CD4-positive, alpha-beta T cell treated with Interleukin-6 for 4 hours (primary cell): ENCODE measurements at regions not wholly inside any gene's neighbourhood (a gene's known extent, or its start where the extent isn't known, plus 50 kb on each side); places are given as distances from the start of the nearest gene placed in this dataset.
"Not testable (repeated sequence)": the region's sequence is repeated elsewhere in the genome, so short reads cannot be mapped to it uniquely, and the experiment has no call there.

Experiments used
- DNase-seq: peaks from one replicate; pipeline ENCODE4 v3.0.0-alpha.2; 2020; ENCODE audit warnings: mixed read lengths

DNA sequence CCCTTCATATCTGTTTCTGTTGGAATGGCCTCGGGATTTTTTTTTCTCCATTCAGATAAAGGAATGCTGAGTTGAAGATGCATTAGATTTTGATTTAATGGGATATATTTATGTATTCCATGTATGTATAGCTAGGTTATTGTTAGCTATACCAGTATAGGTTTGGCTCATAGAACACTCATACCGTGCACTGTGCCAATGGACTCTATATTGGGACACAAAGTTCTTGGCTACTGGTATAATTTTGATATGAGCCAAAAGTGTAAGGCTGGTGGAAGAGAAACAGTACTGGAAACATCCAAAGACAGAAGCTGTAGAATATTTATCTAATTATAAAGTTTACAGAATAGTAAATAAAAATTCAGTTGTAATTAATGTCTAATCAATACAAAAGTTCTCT, 1912.1 kb downstream of the STIM2 start:
- DNase-seq, result no peak

DNA sequence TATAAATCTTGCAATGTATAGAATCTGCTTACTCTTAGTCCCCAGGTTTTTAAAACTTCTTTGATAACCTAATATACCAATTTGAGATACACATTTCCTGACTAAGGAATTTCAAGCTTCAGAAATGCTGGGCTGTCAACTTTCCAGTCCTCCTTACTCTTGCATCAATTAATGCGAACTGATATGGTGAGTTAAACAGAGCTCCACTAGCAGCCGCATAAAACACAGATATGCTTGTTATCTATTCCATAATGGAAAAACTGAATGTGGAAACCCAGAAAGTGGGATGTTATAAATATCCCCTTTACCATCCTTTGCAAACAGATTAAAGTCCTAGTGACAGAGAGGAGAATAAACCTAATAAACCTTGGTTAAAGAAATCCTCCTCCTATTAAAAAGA, 1913.7 kb downstream of the STIM2 start:
- DNase-seq, result no peak

DNA sequence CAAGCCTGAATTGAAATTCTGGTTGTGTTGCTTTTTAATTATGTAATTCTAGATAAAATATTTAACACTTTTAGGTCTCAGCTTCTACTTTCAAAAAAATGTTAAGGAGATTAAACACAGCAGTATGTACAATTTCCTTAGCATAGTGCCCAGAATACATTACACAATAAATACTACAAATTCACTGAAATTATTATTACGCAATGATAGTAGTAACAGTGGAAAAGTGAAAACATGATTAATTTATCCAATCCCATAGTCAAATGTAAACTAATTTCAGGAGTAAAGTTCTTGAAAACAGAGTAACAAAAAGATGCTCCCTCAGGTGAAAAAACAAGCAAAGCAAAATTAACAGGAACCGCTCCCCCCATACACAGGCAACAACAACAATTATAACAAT, 1915.4 kb downstream of the STIM2 start:
- no peak for DNase-seq

DNA sequence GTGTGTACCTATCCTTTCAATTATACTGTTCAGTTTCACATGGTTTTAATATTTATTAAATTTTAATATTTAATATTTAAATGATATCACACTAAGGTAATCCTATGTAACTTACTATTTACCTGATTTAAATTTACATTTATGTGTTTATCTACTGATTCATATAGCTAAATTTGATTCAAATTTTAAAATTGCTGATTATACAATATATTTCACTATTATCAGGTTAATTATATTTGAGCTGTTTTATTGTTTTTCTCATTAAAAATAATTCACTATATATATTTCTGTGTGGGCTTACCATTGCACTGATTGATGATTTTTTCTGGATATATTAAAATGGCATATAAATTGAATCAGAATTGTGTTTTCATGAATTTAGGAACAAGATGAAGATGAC, 1923.5 kb downstream of the STIM2 start:
- no peak for DNase-seq

DNA sequence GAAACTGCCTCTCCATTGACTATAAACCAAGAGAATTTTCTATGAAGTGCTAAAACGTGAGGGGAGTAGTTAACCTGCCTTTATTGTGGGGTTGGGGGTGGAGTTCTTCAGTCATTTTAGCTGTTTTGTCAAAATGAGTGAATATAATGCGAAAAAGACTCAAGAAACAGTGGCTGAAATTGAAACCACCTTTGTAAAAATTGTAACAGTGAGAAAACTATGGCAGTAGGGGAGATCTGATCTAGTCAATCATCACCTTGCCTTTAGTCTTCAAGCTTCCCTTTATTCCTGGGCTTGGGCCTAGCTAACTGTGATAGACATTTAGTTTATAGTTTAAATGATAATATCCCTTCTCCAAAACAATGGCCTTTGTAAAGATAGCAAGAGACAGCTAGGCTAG, 1927.3 kb downstream of the STIM2 start:
- DNase-seq, result no peak

DNA sequence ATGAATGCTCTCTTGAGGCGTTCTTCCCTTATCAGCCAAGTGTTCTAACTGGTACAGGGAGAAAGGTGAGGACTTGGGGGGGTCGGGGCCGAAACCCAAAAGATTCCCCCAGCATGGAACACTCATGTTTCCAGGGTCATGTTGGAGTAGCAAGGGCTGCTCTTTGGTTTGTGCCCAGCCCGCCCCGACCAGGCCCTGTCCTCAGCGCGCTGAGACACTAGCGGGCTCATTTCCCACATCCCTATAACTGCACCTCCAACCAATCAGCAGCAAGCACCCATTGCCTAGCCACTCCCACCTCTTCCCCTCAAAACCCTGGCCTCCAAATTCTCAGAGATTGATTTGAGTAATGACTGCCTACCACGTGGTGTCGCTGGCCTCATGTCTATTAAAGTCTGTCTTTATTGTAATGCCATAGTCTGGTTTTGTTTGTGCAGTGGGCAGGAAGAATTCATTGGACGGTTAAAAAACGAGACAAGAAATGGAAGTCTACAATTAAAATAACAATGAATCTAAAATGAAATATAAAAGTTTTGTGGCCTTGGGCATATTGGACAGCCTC, 1928.4 kb downstream of the STIM2 start:
- no peak for DNase-seq

DNA sequence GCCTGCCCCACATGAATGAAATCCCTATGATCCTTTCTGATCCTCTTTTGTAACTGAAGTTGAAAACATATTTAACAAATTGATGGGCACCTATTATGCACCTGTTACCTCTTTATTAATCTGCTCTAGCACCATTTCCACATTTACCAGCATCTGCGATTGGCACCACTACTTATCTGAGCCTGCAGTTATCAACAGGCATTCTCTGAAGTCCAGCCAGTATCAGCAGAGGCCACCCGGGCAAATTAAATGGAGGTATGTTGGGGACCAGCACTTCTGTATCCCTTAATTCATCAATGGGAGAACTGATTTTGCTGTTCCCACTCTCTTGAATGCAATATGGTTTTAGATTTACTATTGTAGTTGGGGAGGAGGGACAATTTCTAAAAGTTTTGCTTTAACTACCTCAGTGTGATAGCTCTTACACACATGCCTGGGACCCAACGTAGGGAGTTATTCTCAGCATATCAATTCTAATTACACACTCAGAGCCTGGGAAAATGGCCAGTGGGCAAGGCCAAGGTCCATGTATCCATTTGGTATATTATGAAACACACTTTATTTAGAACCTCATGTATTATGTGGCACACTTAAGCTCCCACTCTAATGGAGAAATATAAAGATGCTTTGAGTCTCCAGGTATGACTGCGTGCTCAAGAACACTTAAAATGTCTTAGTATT, 1927.1 kb upstream of the PCDH7 start:
- DNase-seq, result no peak

DNA sequence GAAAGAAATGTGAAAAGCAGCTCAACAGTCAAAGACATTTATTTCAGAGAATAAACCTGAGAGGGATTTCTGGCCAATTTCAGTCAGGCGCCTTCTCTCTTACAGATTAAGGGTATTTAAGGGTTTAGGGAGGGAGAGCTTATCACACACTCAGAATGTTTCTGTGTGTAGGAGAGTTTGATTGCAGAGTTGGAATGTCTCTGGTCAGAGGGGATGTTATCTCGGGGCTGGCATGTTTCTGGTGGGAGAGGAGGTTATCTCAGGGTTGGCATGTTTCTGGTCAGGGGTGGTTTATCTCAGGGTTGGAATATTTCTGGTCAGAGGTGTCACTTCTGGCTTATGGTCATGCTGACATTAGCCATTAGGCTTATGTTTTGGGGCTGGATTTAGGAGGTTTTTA, 1920.5 kb upstream of the PCDH7 start:
- no peak for DNase-seq

DNA sequence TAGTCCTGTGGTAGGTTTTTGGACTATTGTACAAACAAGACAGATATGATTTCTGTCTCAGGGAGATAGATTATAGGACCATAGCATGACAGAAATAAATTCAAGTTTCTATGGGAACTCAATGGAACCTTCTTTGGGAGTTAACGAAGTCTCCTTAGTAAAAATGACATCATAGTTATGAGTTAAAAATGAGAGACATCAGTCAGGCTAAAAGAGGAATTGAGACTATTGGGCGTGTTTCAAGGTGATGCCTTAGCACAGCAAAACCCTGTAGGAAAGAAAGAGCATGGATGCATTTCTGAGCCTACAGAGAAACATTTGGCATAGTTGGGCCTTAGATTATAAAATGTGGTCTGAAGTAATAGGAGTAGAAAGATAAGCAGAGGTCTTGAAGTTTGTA, 1909.1 kb upstream of the PCDH7 start:
- DNase-seq, result no peak

DNA sequence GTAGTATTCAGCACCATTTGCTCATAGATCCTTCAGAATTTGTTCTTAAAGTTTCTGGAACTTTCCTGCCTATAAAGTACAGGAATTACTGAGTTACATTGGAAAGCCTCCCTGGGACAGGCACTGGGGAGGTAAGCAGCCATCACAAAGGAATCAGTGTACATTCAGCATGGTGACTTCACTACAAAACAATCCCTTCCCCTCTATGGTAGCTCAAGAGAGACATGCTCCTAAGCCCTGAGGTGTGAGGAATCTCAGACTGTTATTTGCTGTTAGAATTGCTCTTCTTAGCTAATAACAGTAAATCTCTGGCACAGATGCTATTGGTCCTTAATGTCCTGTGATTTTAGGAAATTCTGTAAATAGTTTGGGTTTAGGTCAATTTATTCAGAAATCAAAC, 1898.0 kb upstream of the PCDH7 start:
- no peak for DNase-seq

DNA sequence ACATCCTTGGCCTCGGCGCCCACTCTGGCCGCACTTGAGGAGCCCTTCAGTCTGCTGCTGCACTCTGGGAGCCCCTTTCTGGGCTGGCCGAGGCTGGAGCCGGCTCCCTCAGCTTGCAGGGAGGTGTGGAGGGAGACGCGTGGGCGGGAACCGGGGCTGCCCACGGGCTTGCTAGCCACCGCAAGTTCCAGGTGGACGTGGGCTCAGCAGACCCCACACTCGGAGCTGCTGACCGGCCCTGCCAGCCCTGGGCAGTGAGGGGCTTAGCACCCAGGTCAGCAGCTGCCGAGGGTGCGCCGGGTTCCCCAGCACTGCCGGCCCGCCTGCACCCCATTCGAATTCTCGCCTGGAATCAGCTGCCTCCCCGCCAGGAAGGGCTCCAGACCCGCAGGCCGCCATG, 1892.3 kb upstream of the PCDH7 start:
- DNase-seq, result no peak

DNA sequence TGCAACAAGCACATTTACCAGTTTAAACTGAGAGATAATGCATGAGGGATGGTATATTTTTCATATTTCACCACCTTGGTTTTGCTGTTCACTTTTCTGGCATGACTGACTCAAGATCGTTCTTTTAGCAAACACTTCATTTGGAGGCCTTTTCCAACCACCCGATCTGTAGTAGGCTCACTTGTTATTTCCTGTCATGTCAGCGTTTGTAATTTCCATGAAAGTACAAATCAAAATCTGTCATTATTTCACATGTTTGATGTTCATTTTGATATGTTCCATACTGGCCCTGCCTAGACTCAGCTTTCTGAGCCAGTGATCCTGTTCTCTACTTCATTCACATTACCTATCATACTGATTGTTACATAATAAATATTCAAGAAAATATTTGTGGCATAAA, 1888.3 kb upstream of the PCDH7 start:
- DNase-seq, result no peak

DNA sequence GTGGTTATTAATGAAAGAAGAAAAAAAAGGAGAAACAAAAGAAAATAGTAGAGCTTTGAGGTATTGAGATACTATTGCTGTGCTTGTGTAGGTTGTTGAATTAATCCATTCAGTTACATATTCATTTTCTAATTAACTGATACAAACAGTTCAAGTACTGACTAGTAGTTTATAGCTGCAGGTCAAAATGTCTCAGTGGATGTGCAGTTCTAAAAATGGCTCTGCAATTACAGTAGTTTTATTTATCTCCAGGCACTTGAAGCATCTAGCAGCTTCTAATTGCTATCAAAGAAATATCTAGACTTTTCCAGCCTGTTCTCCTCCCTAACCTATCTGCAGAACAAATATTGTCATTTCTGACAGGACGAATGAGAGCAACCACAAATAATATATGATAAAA, 1887.7 kb upstream of the PCDH7 start:
- DNase-seq, result no peak

DNA sequence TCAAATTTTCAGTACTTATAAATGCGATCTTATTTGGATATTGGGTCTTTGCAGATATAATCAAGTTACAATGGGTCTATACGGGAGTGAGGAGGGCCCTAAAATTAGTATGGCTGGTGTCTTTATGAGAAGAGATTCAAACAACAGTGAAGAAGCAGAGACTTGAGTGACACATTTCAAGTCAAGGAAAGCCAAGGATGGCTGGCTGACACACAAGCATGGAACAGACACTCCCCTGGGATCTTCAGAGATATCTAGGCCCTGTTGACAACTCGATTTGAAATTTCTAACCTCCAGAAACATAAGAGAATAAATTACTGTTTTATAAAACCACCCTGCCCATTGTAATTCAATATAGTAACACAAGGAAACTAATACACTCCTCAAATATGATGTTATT, 1886.0 kb upstream of the PCDH7 start:
- no peak for DNase-seq

DNA sequence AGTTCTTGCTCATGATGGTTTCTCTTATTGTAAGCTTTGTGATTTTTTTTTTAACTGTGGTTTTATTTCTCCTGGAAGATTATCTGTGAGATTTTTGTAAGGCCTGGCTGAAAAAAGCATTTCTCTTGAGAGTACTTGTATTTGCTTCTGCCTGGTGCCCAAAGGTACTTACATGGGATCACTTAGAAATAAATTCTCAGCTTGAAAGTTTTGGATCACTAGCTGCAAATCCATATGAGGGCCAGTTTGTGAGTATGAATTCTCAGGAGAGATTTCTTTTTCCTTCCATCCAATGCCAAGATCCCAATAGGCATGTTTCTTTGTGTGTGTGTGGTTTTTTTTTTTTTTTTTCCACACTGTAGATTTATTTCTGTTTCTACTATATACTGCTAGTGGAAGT, 1884.7 kb upstream of the PCDH7 start:
- no peak for DNase-seq

DNA sequence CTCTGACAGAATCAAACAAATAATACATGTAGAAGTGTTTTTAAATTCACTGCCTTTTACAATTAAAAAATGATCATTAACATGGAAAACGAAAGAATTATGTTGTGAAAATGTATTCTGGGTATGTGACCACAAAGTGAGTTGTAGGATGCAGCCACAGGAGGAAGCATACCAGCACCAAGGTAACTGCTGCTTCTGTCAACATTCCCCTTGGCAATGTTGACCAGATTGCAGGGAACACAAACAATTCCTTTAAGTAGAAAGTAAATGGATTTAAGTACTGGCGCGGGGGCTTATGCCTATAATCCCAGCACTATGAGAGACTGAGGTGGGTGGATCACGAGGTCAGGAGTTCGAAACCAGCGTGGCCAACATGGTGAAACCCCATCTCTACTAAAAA, 1877.9 kb upstream of the PCDH7 start:
- DNase-seq, result no peak

DNA sequence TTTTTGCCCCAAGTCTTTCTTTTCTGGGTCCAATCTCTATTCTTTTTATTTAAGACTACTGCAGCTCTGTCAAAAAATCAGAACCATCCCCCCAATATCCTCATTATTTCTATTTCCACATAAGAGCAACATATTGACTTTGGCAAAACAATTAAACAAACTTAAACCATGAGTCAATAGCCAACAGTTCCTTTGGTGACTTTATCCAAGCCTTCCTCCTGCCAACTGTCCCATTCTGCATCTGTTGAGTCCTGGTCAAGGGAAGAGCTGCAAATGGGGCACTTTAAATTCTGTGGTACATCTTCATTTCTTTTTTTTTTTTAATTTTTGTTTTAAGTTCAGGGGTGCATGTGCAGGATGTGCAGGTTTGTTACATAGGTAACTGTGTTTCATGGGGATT, 1875.0 kb upstream of the PCDH7 start:
- no peak for DNase-seq

DNA sequence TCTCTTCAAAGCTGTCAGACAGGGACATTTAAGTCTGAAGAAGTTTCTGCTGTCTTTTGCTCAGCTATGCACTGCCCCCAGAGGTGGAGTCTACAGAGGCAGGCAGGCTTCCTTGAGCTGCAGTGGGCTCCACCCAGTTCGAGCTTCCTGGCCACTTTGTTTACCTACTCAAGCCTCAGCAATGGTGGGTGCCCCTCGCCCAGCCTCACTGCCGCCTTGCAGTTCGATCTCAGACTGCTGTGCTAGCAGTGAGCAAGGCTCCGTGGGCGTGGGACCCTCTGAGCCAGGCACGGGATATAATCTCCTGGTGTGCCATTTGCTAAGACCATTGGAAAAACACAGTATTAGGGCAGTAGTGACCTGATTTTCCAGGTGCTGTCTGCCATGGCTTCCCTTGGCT, 1863.1 kb upstream of the PCDH7 start:
- DNase-seq, result not testable (repeated sequence)

DNA sequence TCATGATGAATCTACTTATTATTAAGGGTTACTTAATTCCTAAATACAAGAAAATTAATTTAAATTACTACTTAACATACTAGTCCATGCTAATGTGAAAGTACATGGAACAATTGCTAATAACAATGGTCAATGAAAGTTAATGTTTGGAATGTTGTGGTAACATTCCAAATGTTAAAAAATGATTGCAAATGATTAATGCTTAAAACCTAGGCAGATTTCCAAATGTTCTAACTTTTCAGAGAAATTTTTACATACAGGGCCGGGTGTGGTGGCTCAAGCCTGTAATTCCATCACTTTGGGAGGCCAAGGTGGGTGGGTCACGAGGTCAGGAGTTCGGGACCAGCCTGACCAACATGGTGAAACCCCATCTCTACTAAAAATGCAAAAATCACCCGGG, 1851.3 kb upstream of the PCDH7 start:
- no peak for DNase-seq

DNA sequence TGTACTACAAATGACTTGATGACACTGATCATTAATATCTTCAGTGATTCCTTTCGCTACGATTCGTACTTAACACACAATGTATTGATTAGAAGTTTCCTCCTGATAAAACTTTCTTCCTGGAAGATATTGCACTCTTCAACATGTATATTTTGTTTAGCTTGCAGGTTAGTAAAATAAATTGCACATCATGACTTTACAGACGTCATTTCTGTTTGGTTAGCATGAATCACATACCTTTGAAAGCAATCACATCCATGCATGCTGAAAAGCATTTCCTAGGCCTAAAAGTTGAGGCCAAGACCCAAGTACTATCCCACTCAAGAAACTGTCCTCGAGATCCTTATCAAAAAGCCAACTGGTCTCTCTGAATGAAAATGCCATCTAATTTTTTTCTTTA, 1841.0 kb upstream of the PCDH7 start:
- DNase-seq, result no peak

DNA sequence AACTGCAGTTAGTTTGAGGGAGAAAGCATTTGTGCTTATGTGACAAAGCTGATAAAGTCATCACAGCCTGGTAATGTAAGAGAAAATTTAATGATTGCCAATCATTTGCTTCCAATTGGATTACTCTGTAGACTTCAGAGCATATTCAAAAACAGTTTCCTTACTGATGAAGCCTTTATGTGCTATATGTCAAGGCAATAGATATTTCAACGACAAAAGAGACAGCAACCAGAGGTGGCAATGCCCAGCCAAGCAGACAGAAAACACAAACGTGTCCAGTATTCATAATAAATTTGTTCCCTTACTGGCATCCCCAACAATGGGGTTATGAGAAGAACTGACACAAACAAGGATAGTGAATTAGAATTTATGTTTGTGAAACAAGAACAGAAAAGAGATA, 1840.3 kb upstream of the PCDH7 start:
- no peak for DNase-seq

DNA sequence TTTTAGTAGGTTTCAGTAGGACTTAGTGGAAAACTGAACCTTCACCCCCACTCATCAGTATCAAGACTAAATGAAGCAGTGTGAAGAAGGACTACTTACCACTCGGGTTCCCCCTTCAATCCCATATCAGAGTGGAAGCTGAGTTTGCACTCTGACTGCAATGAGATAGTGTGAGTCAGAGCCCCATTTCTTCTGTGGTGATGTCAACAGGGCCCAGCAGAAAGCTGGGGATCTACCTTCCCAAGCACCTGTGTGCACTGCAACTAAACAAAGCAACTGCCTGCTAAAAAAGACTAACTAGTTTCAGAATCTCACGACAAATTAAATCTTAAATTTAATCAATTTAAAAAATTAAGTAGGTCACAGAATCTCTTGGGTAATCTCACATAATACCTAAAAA, 1837.0 kb upstream of the PCDH7 start:
- no peak for DNase-seq

DNA sequence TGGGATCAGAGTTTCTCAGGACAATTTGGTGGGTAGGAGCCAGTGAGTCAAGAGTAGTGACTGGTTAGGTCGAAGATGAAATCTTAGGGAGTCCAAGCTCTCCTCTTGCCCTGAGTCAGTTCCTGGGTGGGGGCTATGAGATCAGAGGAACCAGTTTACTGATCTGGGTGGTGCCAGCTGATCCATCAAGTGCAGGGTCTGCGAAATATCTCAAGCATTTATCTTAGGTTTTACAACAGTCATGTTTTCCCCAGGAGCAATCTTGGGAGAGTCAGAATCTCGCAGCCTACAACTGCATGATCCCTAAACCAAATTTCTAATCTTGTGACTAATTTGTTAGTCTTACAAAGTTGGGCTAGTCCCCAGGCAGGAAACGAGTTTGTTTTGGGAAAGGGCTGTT, 1833.2 kb upstream of the PCDH7 start:
- no peak for DNase-seq

DNA sequence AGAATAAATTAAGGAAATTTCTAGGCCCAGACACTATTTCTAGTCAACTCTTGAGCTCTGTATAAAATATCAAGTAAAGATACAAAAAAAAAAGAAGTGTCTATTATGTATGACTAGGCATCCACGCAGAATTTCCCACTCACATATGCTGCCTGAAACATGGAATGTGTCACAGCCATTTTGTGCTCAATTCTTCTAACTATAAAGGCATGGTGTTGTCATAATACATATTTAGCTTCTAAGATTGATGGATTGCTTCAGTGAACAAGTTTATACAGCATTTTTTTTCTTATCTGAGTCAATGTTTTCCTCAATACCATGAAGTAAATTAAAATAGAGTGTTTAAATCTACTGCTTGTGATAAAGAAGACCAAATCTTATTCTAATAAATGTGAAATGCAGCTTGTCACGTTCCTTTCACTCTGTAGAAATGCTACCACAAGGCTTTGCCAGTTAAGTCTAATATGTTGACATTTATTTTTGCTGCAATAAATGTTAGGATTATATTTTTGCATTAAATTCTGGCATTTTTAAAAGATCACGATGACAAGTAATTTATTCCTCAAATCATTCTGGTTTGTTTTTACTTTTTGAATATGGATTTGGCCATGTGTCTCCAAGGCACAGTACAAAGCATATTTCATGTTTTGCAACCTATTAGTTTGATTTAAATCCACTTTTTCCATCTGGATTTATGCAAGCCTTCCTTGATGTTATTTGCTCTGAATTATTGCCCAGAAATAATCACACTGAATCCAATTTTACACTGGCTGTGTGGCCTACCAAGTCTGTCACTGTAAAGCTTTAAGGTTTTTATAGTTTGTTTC, 1829.0 kb upstream of the PCDH7 start:
- DNase-seq, result no peak

DNA sequence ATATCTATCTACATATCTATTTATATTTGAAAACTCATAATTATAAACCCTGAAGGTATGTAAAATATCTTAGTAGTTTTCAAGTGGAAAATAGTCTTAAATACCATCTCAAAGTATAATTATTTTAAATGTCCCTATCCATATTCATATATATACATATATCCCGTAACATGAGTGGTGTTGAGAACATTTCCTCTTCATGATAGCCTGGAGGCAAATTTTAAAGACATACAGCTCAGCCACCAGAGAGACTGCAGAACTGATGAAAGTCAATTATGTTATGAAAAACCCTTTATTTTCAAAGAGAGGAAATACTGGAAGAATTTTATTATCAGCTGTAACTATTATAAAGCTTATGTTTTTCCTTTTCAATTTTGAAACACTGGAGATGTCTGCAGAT, 1806.7 kb upstream of the PCDH7 start:
- DNase-seq, result no peak
